ENCODE measurements at regions not wholly inside any gene's neighbourhood (a gene's known extent, or its start where the extent isn't known, plus 50 kb on each side); places are given as distances from the start of the nearest gene placed in this dataset.

GRCh38 chr13:46490129-46490528 lies 62.8 kb upstream of the LRCH1 start:
- no peak overlapping the region for H3K4me2 ChIP-seq (ENCODE audit: low read length)
- H3K9me2 ChIP-seq (ENCODE audit: insufficient read depth): no peaks in the 10 kb centered on the region
- no peak overlapping the region for H3K27ac ChIP-seq (ENCODE audit: low read depth, low read length)
- H3K9ac ChIP-seq (ENCODE audit: low read length): no peak overlapping the region
- ChIA-PET CTCF (interaction anchor here (2.5 kb wide), 1 partner anchor 231 kb away, joined by 17 read pairs; no protein-coding TSS in a partner anchor), RAD21 (ENCODE audit: low non-redundant PET in 1 of 2, low total read pairs in 2 of 2, uncharacterized antibody in 2 of 2, unreplicated experiment in 2 of 2) (no interaction called here), POLR2A (no interaction called here)
- no peaks in the 10 kb centered on the region; a peak in 1 of 4 replicates for H3K4me1 ChIP-seq (ENCODE audit: control insufficient read depth in 1 of 2, insufficient read depth in 2 of 2, low read length in 2 of 2)
- TF ChIP-seq ELF1 (IDR thresholded peaks at IDR 0.05; ENCODE audit: borderline replicate concordance, low read depth) (no peak), CTCF (IDR thresholded peaks at IDR 0.05 in 2 of 3, conservative IDR thresholded peaks at IDR 0.05 in 1 of 3; ENCODE audit: borderline replicate concordance in 1 of 3, insufficient read depth in 1 of 3, low read depth in 2 of 3, low read length in 2 of 3) (no peak), ATF3 (IDR thresholded peaks at IDR 0.05) (no peak), EZH2 (IDR thresholded peaks at IDR 0.05) (no peak), REST (IDR thresholded peaks at IDR 0.05; ENCODE audit: low read depth) (no peak), RAD21 (IDR thresholded peaks at IDR 0.05; ENCODE audit: low read depth) (no peak), ZNF274 (IDR thresholded peaks at IDR 0.05; ENCODE audit: low read depth, low read length) (no peak), EZH2phosphoT487 (IDR thresholded peaks at IDR 0.05; ENCODE audit: borderline replicate concordance) (no peak), ZBTB33 (IDR thresholded peaks at IDR 0.05; ENCODE audit: extremely low read depth, insufficient replicate concordance, low read length) (no peak), CBX3 (IDR thresholded peaks at IDR 0.05; ENCODE audit: low read depth) (no peak), JUND (IDR thresholded peaks at IDR 0.05) (no peak), SIN3A (IDR thresholded peaks at IDR 0.05; ENCODE audit: low read depth) (no peak), SP1 (IDR thresholded peaks at IDR 0.05; ENCODE audit: low read depth) (no peak)
- BruUV-seq (replicated peaks): no TSS peak
- intact Hi-C loops (cut with micrococcal nuclease): loop anchor here (10.0 kb wide), 1 partner anchor 415 kb away; no protein-coding TSS in a partner anchor
- no peak overlapping the region for H2AFZ ChIP-seq (ENCODE audit: low read depth, low read length, poor library complexity, severe bottlenecking)
- no peaks in the 10 kb centered on the region for H3K9me3 ChIP-seq (ENCODE audit: control insufficient read depth in 1 of 2, insufficient read depth in 1 of 2, low read depth in 1 of 2, low read length in 2 of 2)
- no peaks in the 10 kb centered on the region for H3K27me3 ChIP-seq (ENCODE audit: insufficient read depth, low read length)
- no peaks in the 10 kb centered on the region for H4K20me1 ChIP-seq (ENCODE audit: insufficient read depth)
- no peaks in the 10 kb centered on the region for H3K36me3 ChIP-seq (ENCODE audit: control insufficient read depth in 1 of 2, insufficient read depth in 2 of 2, low read length in 2 of 2)
- H3K79me2 ChIP-seq (ENCODE audit: insufficient read depth, low read length): no peaks in the 10 kb centered on the region
- no peak overlapping the region for H3K4me3 ChIP-seq (replicated peaks in 1 of 2; ENCODE audit: low read depth in 1 of 2, low read length in 2 of 2)
- DNase-seq (ENCODE audit: low read depth, low spot score) (no peak), ATAC-seq (no peak)

Data from HCT116 (cell line).